HG03139 (cell line): ENCODE measurements at regions not wholly inside any gene's neighbourhood (a gene's known extent, or its start where the extent isn't known, plus 50 kb on each side); places are given as distances from the start of the nearest gene placed in this dataset.
"Not testable (repeated sequence)": the region's sequence is repeated elsewhere in the genome, so short reads cannot be mapped to it uniquely, and the experiment has no call there.

Experiments
- ATAC-seq: cut with Tn5 transposase; IDR thresholded peaks from one replicate; pipeline ENCODE4 v1.9.1; 2021; ENCODE audit not compliant: unreplicated experiment

GRCh38 chr9:135271425-135271824 lies 184.0 kb downstream of the OLFM1 start:
- ATAC-seq, result no peak

GRCh38 chr9:135272608-135273007 lies 185.1 kb downstream of the OLFM1 start:
- no peak for ATAC-seq

- ATAC-seq, result no peak
Observed at GRCh38 chr9:135273008-135273407, 185.5 kb downstream of the OLFM1 start.

- no peak for ATAC-seq
Observed at GRCh38 chr9:135275163-135275562, 187.7 kb downstream of the OLFM1 start.

- ATAC-seq, result no peak
Observed at GRCh38 chr9:135275571-135276289, 188.3 kb downstream of the OLFM1 start.

- ATAC-seq, result no peak
Observed at GRCh38 chr9:135277219-135278201, 190.0 kb downstream of the OLFM1 start.

- no peak for ATAC-seq
Observed at GRCh38 chr9:135278586-135278985, 191.1 kb downstream of the OLFM1 start.

GRCh38 chr9:135279385-135279784 lies 191.9 kb downstream of the OLFM1 start:
- no peak for ATAC-seq

- no peak for ATAC-seq
Observed at GRCh38 chr9:135279834-135280393, 192.4 kb downstream of the OLFM1 start.

- ATAC-seq, result no peak
Observed at GRCh38 chr9:135280666-135281065, 193.2 kb downstream of the OLFM1 start.

- no peak for ATAC-seq
Observed at GRCh38 chr9:135281151-135281550, 193.7 kb downstream of the OLFM1 start.

- ATAC-seq, result no peak
Observed at GRCh38 chr9:135281791-135282737, 194.6 kb downstream of the OLFM1 start.

GRCh38 chr9:135282808-135283207 lies 195.3 kb downstream of the OLFM1 start:
- ATAC-seq, result no peak

- no peak for ATAC-seq
Observed at GRCh38 chr9:135283671-135284070, 195.9 kb upstream of the PPP1R26 start.

GRCh38 chr9:135284386-135285134 lies 195.0 kb upstream of the PPP1R26 start:
- no peak for ATAC-seq

GRCh38 chr9:135286187-135286925 lies 193.2 kb upstream of the PPP1R26 start:
- not testable (repeated sequence) for ATAC-seq

GRCh38 chr9:135286961-135287360 lies 192.6 kb upstream of the PPP1R26 start:
- no peak for ATAC-seq

- no peak for ATAC-seq
Observed at GRCh38 chr9:135287627-135288026, 192.0 kb upstream of the PPP1R26 start.

GRCh38 chr9:135288054-135288453 lies 191.5 kb upstream of the PPP1R26 start:
- ATAC-seq, result no peak
